ENCODE measurements at regions not wholly inside any gene's neighbourhood (a gene's known extent, or its start where the extent isn't known, plus 50 kb on each side); places are given as distances from the start of the nearest gene placed in this dataset.

DNA sequence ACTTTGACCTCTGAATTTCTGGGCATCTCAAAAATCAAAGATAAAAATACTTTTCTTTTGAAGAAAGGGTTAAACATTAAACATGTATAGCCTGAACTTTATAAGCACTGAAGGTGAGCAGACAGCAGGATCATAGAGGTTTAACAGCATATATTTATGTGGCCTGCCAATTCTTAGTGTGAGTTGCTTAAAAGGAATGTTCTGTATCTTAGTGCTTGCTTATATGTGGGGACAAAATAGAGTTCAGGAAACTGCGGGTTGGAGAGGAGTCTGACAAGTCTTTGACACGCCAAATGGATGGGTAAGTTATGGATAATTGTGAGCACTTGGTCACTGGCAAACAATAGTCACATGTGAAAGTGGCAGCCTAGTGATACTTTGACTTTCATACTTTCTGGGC is 1419.4 kb upstream of the SPRY2 start:
- Histone ChIP-seq H3K27ac (ENCODE audit: insufficient read depth, low read length) (no peak overlapping the region), H2AFZ (replicated peaks; ENCODE audit: low read length, poor library complexity) (no peak overlapping the region), H3K9ac (ENCODE audit: low read depth, low read length) (no peak overlapping the region), H3K14ac (replicated peaks; ENCODE audit: low read depth, low read length) (no peak overlapping the region), H2BK15ac (ENCODE audit: low read depth, low read length) (no peak overlapping the region), H3K79me1 (ENCODE audit: low read depth in 1 of 2, low read length in 2 of 2) (no peaks in the 10 kb centered on the region), H3K56ac (ENCODE audit: extremely low read depth, insufficient read depth, low read length) (no peak overlapping the region), H4K20me1 (ENCODE audit: insufficient read depth, low read length) (no peaks in the 10 kb centered on the region), H4K91ac (ENCODE audit: insufficient read depth, low read depth, low read length) (no peak overlapping the region), H3K27me3 (ENCODE audit: control insufficient read depth, insufficient read depth, low read length) (no peaks in the 10 kb centered on the region), H3K18ac (ENCODE audit: low read depth, low read length) (no peak overlapping the region), H2BK5ac (ENCODE audit: low read depth, low read length, poor library complexity, severe bottlenecking) (no peak overlapping the region), H3K23ac (ENCODE audit: low read depth, low read length) (no peak overlapping the region), H2AK5ac (ENCODE audit: low read depth, low read length) (no peak overlapping the region), H3K9me3 (ENCODE audit: control insufficient read depth, insufficient read depth, low read length) (peaks cover 7% of the 10 kb centered on the region), H4K5ac (ENCODE audit: low read depth, low read length) (no peak overlapping the region), H3K4me3 (ENCODE audit: insufficient read depth, low read depth, low read length) (no peak overlapping the region), H4K8ac (ENCODE audit: low read depth in 2 of 2, low read length in 2 of 2) (no peak overlapping the region), H2BK20ac (ENCODE audit: low read depth, low read length) (no peak overlapping the region), H2AK9ac (replicated peaks; ENCODE audit: low read depth, low read length, poor library complexity) (no peak overlapping the region), H3K4me2 (ENCODE audit: low read depth, low read length) (no peak overlapping the region), H3K9me1 (ENCODE audit: insufficient read depth, low read length) (no peaks in the 10 kb centered on the region), H3K4ac (ENCODE audit: low read depth, low read length) (no peak overlapping the region), H2BK120ac (ENCODE audit: low read depth, low read length) (no peak overlapping the region), H3K4me1 (ENCODE audit: control insufficient read depth, insufficient read depth, low read length) (no peaks in the 10 kb centered on the region), H3K36me3 (ENCODE audit: control insufficient read depth, insufficient read depth, low read length) (no peaks in the 10 kb centered on the region)
- ATAC-seq (ENCODE audit: low read depth) (no peak), DNase-seq (no peak)
- dilution Hi-C loops (cut with HindIII; ENCODE audit: low sequenced_read_pairs, unreplicated experiment) (no loop called here), in situ Hi-C loops (cut with MboI; ENCODE audit: low sequenced_read_pairs) (no loop called here), intact Hi-C loops (cut with micrococcal nuclease) (no loop called here)
- no TSS peak for BruUV-seq (replicated peaks)
- ChIA-PET POLR2A (ENCODE audit: unreplicated experiment) (no interaction called here), CTCF (no interaction called here)
- TF ChIP-seq, protein P1, sequence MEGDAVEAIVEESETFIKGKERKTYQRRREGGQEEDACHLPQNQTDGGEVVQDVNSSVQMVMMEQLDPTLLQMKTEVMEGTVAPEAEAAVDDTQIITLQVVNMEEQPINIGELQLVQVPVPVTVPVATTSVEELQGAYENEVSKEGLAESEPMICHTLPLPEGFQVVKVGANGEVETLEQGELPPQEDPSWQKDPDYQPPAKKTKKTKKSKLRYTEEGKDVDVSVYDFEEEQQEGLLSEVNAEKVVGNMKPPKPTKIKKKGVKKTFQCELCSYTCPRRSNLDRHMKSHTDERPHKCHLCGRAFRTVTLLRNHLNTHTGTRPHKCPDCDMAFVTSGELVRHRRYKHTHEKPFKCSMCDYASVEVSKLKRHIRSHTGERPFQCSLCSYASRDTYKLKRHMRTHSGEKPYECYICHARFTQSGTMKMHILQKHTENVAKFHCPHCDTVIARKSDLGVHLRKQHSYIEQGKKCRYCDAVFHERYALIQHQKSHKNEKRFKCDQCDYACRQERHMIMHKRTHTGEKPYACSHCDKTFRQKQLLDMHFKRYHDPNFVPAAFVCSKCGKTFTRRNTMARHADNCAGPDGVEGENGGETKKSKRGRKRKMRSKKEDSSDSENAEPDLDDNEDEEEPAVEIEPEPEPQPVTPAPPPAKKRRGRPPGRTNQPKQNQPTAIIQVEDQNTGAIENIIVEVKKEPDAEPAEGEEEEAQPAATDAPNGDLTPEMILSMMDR (conservative IDR thresholded peaks at IDR 0.05; ENCODE audit: low read depth, low read length) = no peak
- TF ChIP-seq RFX5 (IDR thresholded peaks at IDR 0.05; ENCODE audit: low read depth, low read length) = no peak
- TF ChIP-seq MAFK (IDR thresholded peaks at IDR 0.05; ENCODE audit: low read depth, low read length) = no peak
- TF ChIP-seq MXI1 (IDR thresholded peaks at IDR 0.05; ENCODE audit: borderline replicate concordance, low read depth, low read length) = no peak
- no peak for TF ChIP-seq CEBPB (IDR thresholded peaks at IDR 0.05; ENCODE audit: low read depth, low read length)
- TF ChIP-seq, protein P2, sequence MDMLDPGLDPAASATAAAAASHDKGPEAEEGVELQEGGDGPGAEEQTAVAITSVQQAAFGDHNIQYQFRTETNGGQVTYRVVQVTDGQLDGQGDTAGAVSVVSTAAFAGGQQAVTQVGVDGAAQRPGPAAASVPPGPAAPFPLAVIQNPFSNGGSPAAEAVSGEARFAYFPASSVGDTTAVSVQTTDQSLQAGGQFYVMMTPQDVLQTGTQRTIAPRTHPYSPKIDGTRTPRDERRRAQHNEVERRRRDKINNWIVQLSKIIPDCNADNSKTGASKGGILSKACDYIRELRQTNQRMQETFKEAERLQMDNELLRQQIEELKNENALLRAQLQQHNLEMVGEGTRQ (IDR thresholded peaks at IDR 0.05; ENCODE audit: low read depth, low read length) = no peak
- TF ChIP-seq RCOR1 (IDR thresholded peaks at IDR 0.05; ENCODE audit: insufficient replicate concordance, low read length) = no peak
- TF ChIP-seq SMC3 (IDR thresholded peaks at IDR 0.05; ENCODE audit: low read depth, low read length) = no peak
- no peak for TF ChIP-seq MAZ (IDR thresholded peaks at IDR 0.05; ENCODE audit: borderline replicate concordance, low read depth, low read length)
- TF ChIP-seq NFE2L2 (IDR thresholded peaks at IDR 0.05; ENCODE audit: low read depth, low read length) = no peak
- TF ChIP-seq BHLHE40 (IDR thresholded peaks at IDR 0.05; ENCODE audit: low read depth, low read length) = no peak
- TF ChIP-seq RAD21 (IDR thresholded peaks at IDR 0.05; ENCODE audit: low read length) = no peak
- TF ChIP-seq, protein P3, sequence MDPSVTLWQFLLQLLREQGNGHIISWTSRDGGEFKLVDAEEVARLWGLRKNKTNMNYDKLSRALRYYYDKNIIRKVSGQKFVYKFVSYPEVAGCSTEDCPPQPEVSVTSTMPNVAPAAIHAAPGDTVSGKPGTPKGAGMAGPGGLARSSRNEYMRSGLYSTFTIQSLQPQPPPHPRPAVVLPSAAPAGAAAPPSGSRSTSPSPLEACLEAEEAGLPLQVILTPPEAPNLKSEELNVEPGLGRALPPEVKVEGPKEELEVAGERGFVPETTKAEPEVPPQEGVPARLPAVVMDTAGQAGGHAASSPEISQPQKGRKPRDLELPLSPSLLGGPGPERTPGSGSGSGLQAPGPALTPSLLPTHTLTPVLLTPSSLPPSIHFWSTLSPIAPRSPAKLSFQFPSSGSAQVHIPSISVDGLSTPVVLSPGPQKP (IDR thresholded peaks at IDR 0.05; ENCODE audit: borderline replicate concordance, low read depth, low read length) = no peak
- no peak for TF ChIP-seq CHD1 (IDR thresholded peaks at IDR 0.05; ENCODE audit: low read depth, low read length)
- no peak for TF ChIP-seq FOS (IDR thresholded peaks at IDR 0.05; ENCODE audit: low read depth, low read length)
- no peak for TF ChIP-seq POLR2A (IDR thresholded peaks at IDR 0.05; ENCODE audit: low read depth, low read length)
- 20% methylated on average over 1 of the region's 2 CpGs; no CpG with 5 or more reads in 1 of the 2 experiments for WGBS, 2 experiments (ENCODE audit: extremely low coverage in 2 of 2, insufficient read length in 1 of 2)

All from IMR-90 (cell line).